Cardiac fibroblast (primary cell): ENCODE measurements at regions not wholly inside any gene's neighbourhood (a gene's known extent, or its start where the extent isn't known, plus 50 kb on each side); places are given as distances from the start of the nearest gene placed in this dataset.

Experiments
- DNase-seq, 2 donors: peaks; one replicate each; pipeline versions ENCODE4 v3.0.0 to v3.0.0-alpha.2; 2010; ENCODE audit warnings: low read depth in 2 of 2
- H3K4me3 ChIP-seq, 2 donors: replicated peaks in 1 of 2; 1 replicate in 1 of 2; 2 replicates in 1 of 2; pipeline ENCODE4 v1.5.1; 2011; ENCODE audit warnings: low read depth in 2 of 2, low read length in 2 of 2, mild to moderate bottlenecking in 2 of 2, moderate library complexity in 1 of 2
- TF ChIP-seq, protein P1 (sequence below): IDR thresholded peaks from one replicate; pipeline ENCODE4 v1.5.1; 2011; ENCODE audit warnings: low read depth, mild to moderate bottlenecking, low read length, inconsistent platforms

DNA sequence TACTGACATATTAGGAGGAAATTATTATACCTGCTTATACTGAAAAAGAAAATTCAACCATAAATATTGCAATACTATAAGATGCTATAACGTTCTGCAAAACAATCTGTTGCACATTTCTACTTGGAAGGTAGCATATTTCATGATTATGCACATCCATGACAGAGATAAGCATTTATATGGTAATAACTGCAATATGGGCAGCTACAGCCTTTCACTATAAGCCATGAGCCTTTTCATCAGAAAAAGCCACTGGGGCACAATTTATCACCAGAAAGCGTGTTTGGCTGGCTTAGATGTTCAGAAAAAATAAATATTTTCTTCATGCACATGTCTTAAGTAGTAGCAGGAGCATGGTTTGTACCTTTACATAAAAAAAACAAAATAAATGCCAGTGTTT, 340.7 kb downstream of the GALC start:
- TF ChIP-seq, protein P1, sequence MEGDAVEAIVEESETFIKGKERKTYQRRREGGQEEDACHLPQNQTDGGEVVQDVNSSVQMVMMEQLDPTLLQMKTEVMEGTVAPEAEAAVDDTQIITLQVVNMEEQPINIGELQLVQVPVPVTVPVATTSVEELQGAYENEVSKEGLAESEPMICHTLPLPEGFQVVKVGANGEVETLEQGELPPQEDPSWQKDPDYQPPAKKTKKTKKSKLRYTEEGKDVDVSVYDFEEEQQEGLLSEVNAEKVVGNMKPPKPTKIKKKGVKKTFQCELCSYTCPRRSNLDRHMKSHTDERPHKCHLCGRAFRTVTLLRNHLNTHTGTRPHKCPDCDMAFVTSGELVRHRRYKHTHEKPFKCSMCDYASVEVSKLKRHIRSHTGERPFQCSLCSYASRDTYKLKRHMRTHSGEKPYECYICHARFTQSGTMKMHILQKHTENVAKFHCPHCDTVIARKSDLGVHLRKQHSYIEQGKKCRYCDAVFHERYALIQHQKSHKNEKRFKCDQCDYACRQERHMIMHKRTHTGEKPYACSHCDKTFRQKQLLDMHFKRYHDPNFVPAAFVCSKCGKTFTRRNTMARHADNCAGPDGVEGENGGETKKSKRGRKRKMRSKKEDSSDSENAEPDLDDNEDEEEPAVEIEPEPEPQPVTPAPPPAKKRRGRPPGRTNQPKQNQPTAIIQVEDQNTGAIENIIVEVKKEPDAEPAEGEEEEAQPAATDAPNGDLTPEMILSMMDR: no peak
- no peak for DNase-seq
- H3K4me3 ChIP-seq: no peak overlapping the region

DNA sequence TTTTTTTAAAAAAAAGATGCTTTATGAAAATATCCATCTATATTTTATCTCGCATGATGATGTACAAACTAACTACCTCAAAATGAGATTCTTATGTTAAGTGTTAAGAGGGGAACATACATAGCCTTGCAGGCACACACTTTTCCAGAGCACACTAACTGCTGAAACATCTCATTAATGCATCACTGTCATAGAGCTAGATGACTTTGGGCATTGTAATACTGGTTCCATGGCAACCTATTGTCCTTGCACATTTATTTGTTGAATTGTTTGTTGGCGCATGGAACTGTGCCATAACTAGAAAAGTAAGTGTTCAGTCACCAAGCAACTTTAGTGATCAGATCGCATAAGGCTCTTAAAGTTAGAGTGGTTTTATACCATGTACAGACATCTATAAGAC, 348.3 kb downstream of the GALC start:
- DNase-seq: no peak
- TF ChIP-seq, protein P1: no peak

DNA sequence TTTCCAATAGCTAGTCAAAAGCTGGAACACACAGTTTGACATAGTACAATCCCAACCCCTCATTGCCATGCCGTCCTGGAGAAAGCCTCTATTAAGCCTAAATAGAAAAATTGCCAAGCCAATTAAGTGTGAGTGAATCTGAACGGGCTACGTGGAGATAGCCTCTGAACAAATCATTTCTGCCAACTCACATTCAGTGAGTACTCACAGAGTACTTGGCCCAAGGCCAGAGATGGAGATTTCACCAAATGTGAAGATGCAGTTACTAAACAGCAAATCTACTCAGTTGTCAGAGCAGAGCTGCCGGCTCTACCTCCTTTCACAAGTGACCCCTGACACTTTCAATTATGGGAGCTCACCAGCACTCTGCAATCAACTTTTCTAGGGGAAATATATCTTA, 350.0 kb downstream of the GALC start:
- no peak overlapping the region for H3K4me3 ChIP-seq
- TF ChIP-seq, protein P1: no peak
- DNase-seq: no peak

More for the DNA sequence above, 348.3 kb downstream of the GALC start:
- no peak overlapping the region for H3K4me3 ChIP-seq

DNA sequence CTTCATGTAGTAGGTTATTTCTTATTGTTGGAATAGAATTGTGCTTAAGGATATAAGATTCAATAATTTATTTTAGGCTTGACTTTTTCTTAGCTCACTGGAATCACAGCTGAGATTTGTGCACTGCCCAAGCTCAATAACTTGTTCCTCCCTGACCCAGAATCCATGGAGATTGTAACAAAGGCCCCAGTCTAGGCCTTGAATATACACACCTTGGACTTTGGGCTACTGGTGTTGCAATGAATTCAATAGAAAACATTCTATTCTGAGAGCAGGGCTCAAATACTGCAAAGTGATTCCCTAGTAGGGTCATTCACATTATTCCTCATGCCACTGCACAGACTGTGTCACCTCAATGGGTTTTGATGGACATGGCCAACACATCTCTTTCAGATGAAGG, 352.4 kb downstream of the GALC start:
- TF ChIP-seq, protein P1: no peak
- H3K4me3 ChIP-seq: no peak overlapping the region
- DNase-seq: no peak

DNA sequence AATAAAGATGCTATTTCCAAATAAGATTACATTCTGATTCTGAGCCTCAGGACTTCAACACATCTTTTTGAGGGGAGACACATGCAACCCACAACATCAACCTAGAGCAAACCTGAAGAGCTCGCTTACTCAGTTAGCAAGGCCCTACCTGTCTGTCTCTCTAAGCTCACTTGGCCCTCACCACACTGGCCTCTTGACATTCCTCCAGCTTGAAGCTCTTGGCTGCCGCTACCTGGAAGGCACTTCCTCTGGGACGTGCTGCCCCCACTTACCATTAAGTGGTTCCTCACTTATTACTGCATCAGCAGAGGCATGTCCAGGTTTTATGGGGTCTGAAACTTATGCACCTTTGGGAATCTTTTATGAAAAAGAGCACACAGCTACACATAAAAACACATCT, 354.8 kb downstream of the GALC start:
- DNase-seq: no peak
- TF ChIP-seq, protein P1: no peak
- no peak overlapping the region for H3K4me3 ChIP-seq

DNA sequence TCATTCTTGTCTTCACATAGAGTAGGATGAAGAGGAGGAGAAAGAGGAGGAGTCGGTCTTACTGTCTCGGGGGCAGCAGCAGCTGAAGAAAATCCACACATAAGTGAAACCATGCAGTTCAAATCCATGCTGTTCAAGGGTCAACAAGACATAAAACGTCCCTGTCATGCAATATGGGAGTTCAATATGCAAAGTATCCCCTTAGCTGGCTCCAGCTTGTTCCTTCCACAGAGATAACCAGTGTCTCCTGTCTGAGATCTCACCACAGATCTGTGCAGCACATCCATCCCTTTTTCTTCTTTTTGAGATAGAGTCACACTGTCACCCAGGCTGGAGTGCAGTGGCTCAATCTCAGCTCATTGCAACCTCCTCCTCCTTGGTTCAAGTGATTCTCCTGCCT, 357.5 kb downstream of the GALC start:
- no peak for DNase-seq

DNA sequence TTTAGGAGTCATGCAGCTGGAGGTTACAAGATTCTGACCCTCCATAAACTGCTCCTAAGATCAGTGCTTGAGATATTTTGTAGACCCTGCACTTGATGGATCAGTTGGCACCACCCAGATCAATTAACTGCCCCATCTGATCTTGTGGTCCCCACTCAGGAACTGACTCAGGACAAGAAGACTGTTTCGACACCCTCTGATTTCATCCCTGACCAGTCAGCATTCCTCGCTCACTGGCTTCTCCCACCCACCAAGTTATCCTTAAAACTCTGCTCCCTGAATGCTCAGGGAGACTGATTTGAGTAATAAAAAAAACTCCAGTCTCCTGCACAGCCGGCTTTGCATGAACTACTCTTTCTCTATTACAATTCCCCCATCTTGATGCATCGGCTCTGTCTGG, 360.2 kb downstream of the GALC start:
- no peak for DNase-seq
- TF ChIP-seq, protein P1: no peak
- no peak overlapping the region for H3K4me3 ChIP-seq

More for the DNA sequence above, 357.5 kb downstream of the GALC start:
- TF ChIP-seq, protein P1: no peak
- no peak overlapping the region for H3K4me3 ChIP-seq
